Liver (tissue), 3 donors: ENCODE measurements at regions not wholly inside any gene's neighbourhood (a gene's known extent, or its start where the extent isn't known, plus 50 kb on each side); places are given as distances from the start of the nearest gene placed in this dataset.

Experiments used
- CTCF ChIP-seq: fragments of 150-350 bp; IDR thresholded peaks from 2 replicates; pipeline ENCODE4 v1.5.1; 2017; ENCODE audit warnings: improper control_type of control experiment, low read depth, low read length; ENCODE audit not compliant: missing input control
- TAF1 ChIP-seq: conservative IDR thresholded peaks from 2 replicates; pipeline ENCODE4 v1.6.1; 2016; ENCODE audit warnings: antibody characterized with exemption, mild to moderate bottlenecking
- donor health status: healthy.
- donor health status: healthy.

- TF ChIP-seq CTCF (no peak), TAF1 (no peak)
Measured at GRCh38 chr14:84646786-84647500, 883.0 kb upstream of the FLRT2 start.
